Ishikawa (cell line): ENCODE measurements at regions not wholly inside any gene's neighbourhood (a gene's known extent, or its start where the extent isn't known, plus 50 kb on each side); places are given as distances from the start of the nearest gene placed in this dataset.

ENCODE experiments used
- CEBPB ChIP-seq: IDR thresholded peaks from 2 replicates; pipeline ENCODE4 v1.6.1; 2012
- CREB1 ChIP-seq: IDR thresholded peaks from 2 replicates; pipeline ENCODE4 v1.6.1; 2012; ENCODE audit warnings: low read depth
- EGR1 ChIP-seq: IDR thresholded peaks from 2 replicates; pipeline ENCODE4 v1.6.1; 2012
- EP300 ChIP-seq: IDR thresholded peaks from 2 replicates; pipeline ENCODE4 v1.6.1; 2012; ENCODE audit warnings: borderline replicate concordance
- FOXM1 ChIP-seq: IDR thresholded peaks from 2 replicates; pipeline ENCODE4 v1.6.1; 2012; ENCODE audit warnings: low read depth, borderline replicate concordance
- MAX ChIP-seq: IDR thresholded peaks from 2 replicates; pipeline ENCODE4 v1.6.1; 2012
- NFIC ChIP-seq: IDR thresholded peaks from 2 replicates; pipeline ENCODE4 v1.6.1; 2012
- RAD21 ChIP-seq: IDR thresholded peaks from 2 replicates; pipeline ENCODE4 v1.6.1; 2012; ENCODE audit warnings: low read depth
- REST ChIP-seq: IDR thresholded peaks from 2 replicates; pipeline ENCODE4 v1.6.1; 2012; ENCODE audit warnings: low read depth, mild to moderate bottlenecking
- TAF1 ChIP-seq: IDR thresholded peaks from 2 replicates; pipeline ENCODE4 v1.6.1; 2012; ENCODE audit warnings: low read depth, mild to moderate bottlenecking
- TCF12 ChIP-seq: IDR thresholded peaks from 2 replicates; pipeline ENCODE4 v1.6.1; 2012; ENCODE audit warnings: low read depth
- TEAD4 ChIP-seq: IDR thresholded peaks from 2 replicates; pipeline ENCODE4 v1.6.1; 2012
- USF1 ChIP-seq: IDR thresholded peaks from 2 replicates; pipeline ENCODE4 v1.6.1; 2012
- YY1 ChIP-seq: IDR thresholded peaks from 2 replicates; pipeline ENCODE4 v1.6.1; 2012; ENCODE audit warnings: low read depth
- ZBTB7A ChIP-seq: IDR thresholded peaks from 2 replicates; pipeline ENCODE4 v1.6.1; 2012; ENCODE audit warnings: low read depth

GRCh38 chr1:67888216-67889106, 55.2 kb upstream of the GNG12 start:
- TF ChIP-seq YY1 (no peak), EP300 (no peak), ZBTB7A (no peak), CEBPB (no peak), FOXM1 (no peak), REST (no peak), EGR1 (no peak), CREB1 (no peak), RAD21 (no peak), USF1 (no peak), TCF12 (no peak), TEAD4 (no peak)

- TF ChIP-seq CREB1 (no peak), TCF12 (no peak), TEAD4 (no peak), TAF1 (no peak), REST (no peak), EGR1 (no peak), CEBPB (no peak)
Observed at GRCh38 chr1:67887146-67887545, 53.9 kb upstream of the GNG12 start.

- TF ChIP-seq RAD21: no peak
- TF ChIP-seq CREB1: no peak
- no peak for TF ChIP-seq ZBTB7A
- TF ChIP-seq TAF1: no peak
- TF ChIP-seq REST: no peak
- TF ChIP-seq EP300: no peak
- TF ChIP-seq NFIC: no peak
- TF ChIP-seq FOXM1: no peak
- no peak for TF ChIP-seq TEAD4
- no peak for TF ChIP-seq CEBPB
- no peak for TF ChIP-seq MAX
- TF ChIP-seq TCF12: no peak
- TF ChIP-seq YY1: no peak
- no peak for TF ChIP-seq EGR1
- TF ChIP-seq USF1: no peak
Observed at GRCh38 chr1:67886076-67886475, 52.8 kb upstream of the GNG12 start.

GRCh38 chr1:67883069-67883468, 49.8 kb upstream of the GNG12 start:
- TF ChIP-seq EP300: no peak
- TF ChIP-seq YY1: no peak
- no peak for TF ChIP-seq ZBTB7A
- no peak for TF ChIP-seq NFIC
- TF ChIP-seq FOXM1: no peak
- TF ChIP-seq EGR1: no peak
- TF ChIP-seq MAX: no peak
- no peak for TF ChIP-seq TEAD4
- no peak for TF ChIP-seq CREB1
- TF ChIP-seq TAF1: no peak
- no peak for TF ChIP-seq CEBPB
- TF ChIP-seq REST: no peak
- no peak for TF ChIP-seq USF1
- no peak for TF ChIP-seq TCF12
- no peak for TF ChIP-seq RAD21
